H9 (cell line): ENCODE measurements at regions not wholly inside any gene's neighbourhood (a gene's known extent, or its start where the extent isn't known, plus 50 kb on each side); places are given as distances from the start of the nearest gene placed in this dataset.

ENCODE experiments used
- DNase-seq: peaks from one replicate; pipeline ENCODE4 v3.0.0-alpha.2; 2017
- H2AFZ ChIP-seq: one replicate; pipeline ENCODE4 v1.6.1; 2013; ENCODE audit warnings: mild to moderate bottlenecking, low read length, control low read depth, moderate library complexity
- H2AK5ac ChIP-seq: 2 replicates; pipeline ENCODE4 v1.6.1; 2013; ENCODE audit warnings: low read length, control low read depth, mixed read lengths; ENCODE audit not compliant: insufficient read length
- H2BK120ac ChIP-seq: one replicate; pipeline ENCODE4 v1.6.1; 2013; ENCODE audit warnings: low read depth, mild to moderate bottlenecking, low read length, control low read depth, inconsistent platforms; ENCODE audit not compliant: poor library complexity, severe bottlenecking
- H2BK12ac ChIP-seq: 2 replicates; pipeline ENCODE4 v1.6.1; 2013; ENCODE audit warnings: low read length, control low read depth, mixed read lengths, low read depth; ENCODE audit not compliant: insufficient read length
- H2BK15ac ChIP-seq: 2 replicates; pipeline ENCODE4 v1.6.1; 2013; ENCODE audit warnings: low read depth, low read length, control low read depth
- H2BK20ac ChIP-seq: one replicate; pipeline ENCODE4 v1.6.1; 2013; ENCODE audit warnings: low read depth, mild to moderate bottlenecking, low read length, control low read depth, inconsistent platforms; ENCODE audit not compliant: poor library complexity, severe bottlenecking
- H2BK5ac ChIP-seq: 2 replicates; pipeline ENCODE4 v1.6.1; 2013; ENCODE audit warnings: low read length, control low read depth, mixed read lengths; ENCODE audit not compliant: insufficient read length
- H3K14ac ChIP-seq: 2 replicates; pipeline ENCODE4 v1.6.1; 2013; ENCODE audit warnings: low read length, control low read depth; ENCODE audit not compliant: insufficient read depth
- H3K18ac ChIP-seq: 2 replicates; pipeline ENCODE4 v1.6.1; 2013; ENCODE audit warnings: low read depth, mild to moderate bottlenecking, mixed read lengths, low read length, control low read depth; ENCODE audit not compliant: insufficient read length
- H3K23ac ChIP-seq: 2 replicates; pipeline ENCODE4 v1.6.1; 2013; ENCODE audit warnings: low read length, control low read depth, mixed read lengths, low read depth; ENCODE audit not compliant: insufficient read length
- H3K23me2 ChIP-seq: 2 replicates; pipeline ENCODE4 v1.6.1; 2013; ENCODE audit warnings: low read depth, mild to moderate bottlenecking, mixed read lengths, low read length, control low read depth; ENCODE audit not compliant: insufficient read length, poor library complexity, severe bottlenecking
- H3K27ac ChIP-seq: 2 replicates; pipeline ENCODE4 v1.5.1; 2013; ENCODE audit warnings: low read length, control low read depth, mixed read lengths, low read depth; ENCODE audit not compliant: insufficient read length
- H3K27me3 ChIP-seq: 2 replicates; pipeline ENCODE4 v1.6.1; 2013; ENCODE audit warnings: low read length, control low read depth, inconsistent platforms; ENCODE audit not compliant: insufficient read depth
- H3K4ac ChIP-seq: 2 replicates; pipeline ENCODE4 v1.6.1; 2013; ENCODE audit warnings: low read depth, mild to moderate bottlenecking, control low read depth, inconsistent platforms, low read length, moderate library complexity
- H3K4me1 ChIP-seq: 2 replicates; pipeline ENCODE4 v1.6.1; 2013; ENCODE audit warnings: low read length, control low read depth, inconsistent platforms; ENCODE audit not compliant: insufficient read depth
- H3K4me2 ChIP-seq: 2 replicates; pipeline ENCODE4 v1.6.1; 2013; ENCODE audit warnings: low read length, control low read depth, mixed read lengths; ENCODE audit not compliant: insufficient read length, insufficient read depth
- H3K56ac ChIP-seq: 2 replicates; pipeline ENCODE4 v1.6.1; 2013; ENCODE audit warnings: low read depth, mild to moderate bottlenecking, mixed read lengths, low read length, control low read depth; ENCODE audit not compliant: insufficient read length
- H3K79me1 ChIP-seq: 2 replicates; pipeline ENCODE4 v1.6.1; 2013; ENCODE audit warnings: low read depth, mild to moderate bottlenecking, moderate library complexity, low read length, control low read depth, inconsistent platforms; ENCODE audit not compliant: insufficient read depth, poor library complexity, severe bottlenecking
- H3K79me2 ChIP-seq: 2 replicates; pipeline ENCODE4 v1.6.1; 2013; ENCODE audit warnings: low read length, control low read depth, inconsistent platforms; ENCODE audit not compliant: insufficient read depth
- H3K9ac ChIP-seq: 2 replicates; pipeline ENCODE4 v1.6.1; 2013; ENCODE audit warnings: low read length, control low read depth, mixed read lengths; ENCODE audit not compliant: insufficient read length; ENCODE audit errors: extremely low read depth
- H3K9me3 ChIP-seq: one replicate; pipeline ENCODE4 v1.6.1; 2013; ENCODE audit warnings: low read depth, low read length, inconsistent platforms; ENCODE audit not compliant: control insufficient read depth
- H3T11ph ChIP-seq: one replicate; pipeline ENCODE4 v1.6.1; 2013; ENCODE audit warnings: mild to moderate bottlenecking, low read length, control low read depth, inconsistent platforms
- H4K20me1 ChIP-seq: one replicate; pipeline ENCODE4 v1.6.1; 2013; ENCODE audit not compliant: control insufficient read depth, insufficient read length, insufficient read depth
- H4K5ac ChIP-seq: 2 replicates; pipeline ENCODE4 v1.6.1; 2013; ENCODE audit warnings: low read depth, mild to moderate bottlenecking, mixed read lengths, low read length, control low read depth; ENCODE audit not compliant: insufficient read length
- H4K8ac ChIP-seq: replicated peaks from 2 replicates; pipeline ENCODE4 v1.6.1; 2013; ENCODE audit warnings: low read length, control low read depth, mixed read lengths, low read depth; ENCODE audit not compliant: insufficient read length
- H4K91ac ChIP-seq: 2 replicates; pipeline ENCODE4 v1.6.1; 2013; ENCODE audit warnings: low read depth, mild to moderate bottlenecking, moderate library complexity, mixed read lengths, low read length, control low read depth; ENCODE audit not compliant: insufficient read length
- H3K27ac Mint-ChIP-seq, 3 experiments: 2 replicates in 2 of 3; 3 replicates in 1 of 3; pipeline ENCODE4 v1.8.0; 2020 to 2021; ENCODE audit warnings: mixed read lengths in 3 of 3, mild to moderate bottlenecking in 1 of 3, moderate library complexity in 1 of 3
- H3K27me3 Mint-ChIP-seq: 2 replicates; pipeline ENCODE4 v1.8.0; 2021; ENCODE audit warnings: low read depth, mild to moderate bottlenecking, moderate library complexity, mixed read lengths
- H3K36me3 Mint-ChIP-seq, 3 experiments: 2 replicates in 2 of 3; 3 replicates in 1 of 3; pipeline ENCODE4 v1.8.0; 2020 to 2021; ENCODE audit warnings: low read depth in 3 of 3, mixed read lengths in 3 of 3; ENCODE audit not compliant: insufficient read depth in 1 of 3
- H3K4me1 Mint-ChIP-seq, 2 experiments: 2 replicates each; pipeline ENCODE4 v1.8.0; 2020; ENCODE audit warnings: mixed read lengths in 2 of 2
- H3K4me3 Mint-ChIP-seq, 2 experiments: 2 replicates in 1 of 2; 3 replicates in 1 of 2; pipeline ENCODE4 v1.8.0; 2020 to 2021; ENCODE audit warnings: mild to moderate bottlenecking in 2 of 2, mixed read lengths in 2 of 2, moderate library complexity in 1 of 2
- H3K9me3 Mint-ChIP-seq, 2 experiments: 2 replicates in 1 of 2; 3 replicates in 1 of 2; pipeline ENCODE4 v1.8.0; 2020; ENCODE audit warnings: mild to moderate bottlenecking in 2 of 2, mixed read lengths in 2 of 2, moderate library complexity in 1 of 2
- CTCF ChIP-seq: fragments of 200-600 bp; sonication (generic); conservative IDR thresholded peaks from 3 replicates; pipeline ENCODE4 v1.8.0; 2021; ENCODE audit warnings: antibody characterized with exemption, mild to moderate bottlenecking

GRCh38 chr10:93171837-93172236 is 98.1 kb downstream of the CYP26A1 start:
- TF ChIP-seq CTCF = no peak
- Histone ChIP-seq H3K56ac (no peak overlapping the region), H2BK15ac (no peak overlapping the region), H2AFZ (no peak overlapping the region), H3K23ac (no peak overlapping the region), H4K20me1 (no peaks in the 10 kb centered on the region), H3K79me2 (no peaks in the 10 kb centered on the region), H4K5ac (no peak overlapping the region), H2BK20ac (no peak overlapping the region), H2BK5ac (no peak overlapping the region), H3K4me1 (no peaks in the 10 kb centered on the region), H3T11ph (no peak overlapping the region), H3K4ac (no peak overlapping the region), H3K9me3 (no peaks in the 10 kb centered on the region), H3K27ac (no peak overlapping the region), H2AK5ac (no peak overlapping the region), H4K8ac (no peak overlapping the region), H2BK120ac (no peak overlapping the region), H3K14ac (no peak overlapping the region), H3K27me3 (no peaks in the 10 kb centered on the region), H3K79me1 (no peaks in the 10 kb centered on the region), H3K4me2 (no peak overlapping the region), H3K9ac (no peak overlapping the region), H3K23me2 (no peaks in the 10 kb centered on the region), H3K18ac (no peak overlapping the region), H4K91ac (no peak overlapping the region), H2BK12ac (no peak overlapping the region)
- no peak overlapping the region for H3K4me3 Mint-ChIP-seq
- H3K9me3 Mint-ChIP-seq = peaks cover 27 to 30% of the 10 kb centered on the region in 2 experiments
- no peak for DNase-seq
- H3K27ac Mint-ChIP-seq = no peak overlapping the region
- peaks cover 3% of the 10 kb centered on the region for H3K27me3 Mint-ChIP-seq
- peaks cover 17 to 35% (median 21%) of the 10 kb centered on the region in 3 experiments for H3K36me3 Mint-ChIP-seq
- H3K4me1 Mint-ChIP-seq = peaks cover 3% of the 10 kb centered on the region in 2 experiments; a peak in 1 of 4 replicates
